Astrocyte (in vitro differentiated cells and primary cell): ENCODE measurements at regions not wholly inside any gene's neighbourhood (a gene's known extent, or its start where the extent isn't known, plus 50 kb on each side); places are given as distances from the start of the nearest gene placed in this dataset.

Source experiments
- DNase-seq: peaks from one replicate; pipeline ENCODE4 v3.0.0-alpha.2; 2010; ENCODE audit warnings: low read depth
- FAIRE-seq: peaks from 2 replicates; lab custom pipeline; 2011; peaks lifted over from hg19 to GRCh38; lab: Jason Lieb, UNC
- H2AFZ ChIP-seq: 2 replicates; pipeline ENCODE4 v1.6.0; 2012; ENCODE audit warnings: low read depth, low read length, inconsistent platforms
- H3K27ac ChIP-seq: 2 replicates; pipeline ENCODE4 v1.5.1; 2011; ENCODE audit warnings: low read depth, low read length, inconsistent platforms
- H3K27me3 ChIP-seq: 2 replicates; pipeline ENCODE4 v1.6.0; 2011; ENCODE audit warnings: low read length, inconsistent platforms; ENCODE audit not compliant: insufficient read depth
- H3K36me3 ChIP-seq: 2 replicates; pipeline ENCODE4 v1.5.1; 2011; ENCODE audit warnings: low read length, inconsistent platforms; ENCODE audit not compliant: insufficient read depth
- H3K4me1 ChIP-seq: 2 replicates; pipeline ENCODE4 v1.5.1; 2011; ENCODE audit warnings: low read length, inconsistent platforms; ENCODE audit not compliant: insufficient read depth
- H3K4me2 ChIP-seq: 2 replicates; pipeline ENCODE4 v1.6.0; 2012; ENCODE audit warnings: low read length, inconsistent platforms
- H3K4me3 ChIP-seq: 2 replicates; pipeline ENCODE4 v1.5.1; 2011; ENCODE audit warnings: low read depth, mild to moderate bottlenecking, low read length, inconsistent platforms; ENCODE audit not compliant: insufficient read depth
- H3K79me2 ChIP-seq: 2 replicates; pipeline ENCODE4 v1.6.0; 2012; ENCODE audit warnings: mild to moderate bottlenecking, low read length, inconsistent platforms; ENCODE audit not compliant: insufficient read depth
- H3K9ac ChIP-seq: 2 replicates; pipeline ENCODE4 v1.6.0; 2012; ENCODE audit warnings: mild to moderate bottlenecking, low read length, inconsistent platforms
- H3K9me3 ChIP-seq: 2 replicates; pipeline ENCODE4 v1.5.1; 2012; ENCODE audit warnings: low read depth, mild to moderate bottlenecking, low read length, inconsistent platforms; ENCODE audit not compliant: insufficient read depth
- H4K20me1 ChIP-seq: 2 replicates; pipeline ENCODE4 v1.6.0; 2012; ENCODE audit warnings: low read length, inconsistent platforms; ENCODE audit not compliant: insufficient read depth
- H3K27ac Mint-ChIP-seq: one replicate; pipeline ENCODE4 v1.8.0; 2021; ENCODE audit warnings: mild to moderate bottlenecking, mixed read lengths; ENCODE audit not compliant: unreplicated experiment
- H3K27me3 Mint-ChIP-seq: one replicate; pipeline ENCODE4 v1.8.0; 2021; ENCODE audit warnings: low read depth, mixed read lengths; ENCODE audit not compliant: unreplicated experiment
- H3K36me3 Mint-ChIP-seq: one replicate; pipeline ENCODE4 v1.8.0; 2021; ENCODE audit warnings: low read depth, mixed read lengths; ENCODE audit not compliant: unreplicated experiment
- H3K4me1 Mint-ChIP-seq: one replicate; pipeline ENCODE4 v1.8.0; 2021; ENCODE audit warnings: low read depth, mixed read lengths; ENCODE audit not compliant: unreplicated experiment
- H3K4me3 Mint-ChIP-seq: one replicate; pipeline ENCODE4 v1.8.0; 2021; ENCODE audit warnings: mild to moderate bottlenecking, moderate library complexity, mixed read lengths; ENCODE audit not compliant: unreplicated experiment
- H3K9me3 Mint-ChIP-seq: one replicate; pipeline ENCODE4 v1.8.0; 2021; ENCODE audit warnings: mild to moderate bottlenecking, mixed read lengths; ENCODE audit not compliant: unreplicated experiment
- CTCF ChIP-seq: IDR thresholded peaks from 2 replicates; pipeline ENCODE4 v1.5.1; 2011; ENCODE audit warnings: low read depth, mild to moderate bottlenecking, inconsistent platforms, low read length, moderate library complexity; ENCODE audit not compliant: insufficient read depth
- EZH2 ChIP-seq: IDR thresholded peaks from 2 replicates; pipeline ENCODE4 v1.6.1; 2012; ENCODE audit warnings: mild to moderate bottlenecking, low read length, inconsistent platforms; ENCODE audit not compliant: insufficient read depth

GRCh38 chr2:58667137-58667774 lies 426.1 kb upstream of the FANCL start:
- no peak overlapping the region for H2AFZ ChIP-seq
- H3K4me3 ChIP-seq, result no peak overlapping the region
- H4K20me1 ChIP-seq, result no peaks in the 10 kb centered on the region
- no peaks in the 10 kb centered on the region for H3K36me3 Mint-ChIP-seq
- DNase-seq (no peak), FAIRE-seq (no peak)
- no peaks in the 10 kb centered on the region for H3K9me3 ChIP-seq
- no peaks in the 10 kb centered on the region for H3K9me3 Mint-ChIP-seq
- H3K27me3 Mint-ChIP-seq, result no peaks in the 10 kb centered on the region
- no peaks in the 10 kb centered on the region for H3K27me3 ChIP-seq
- H3K4me1 Mint-ChIP-seq, result peaks cover 5% of the 10 kb centered on the region
- H3K27ac ChIP-seq, result no peak overlapping the region
- H3K27ac Mint-ChIP-seq, result no peak overlapping the region
- H3K4me3 Mint-ChIP-seq, result no peak overlapping the region
- H3K36me3 ChIP-seq, result no peaks in the 10 kb centered on the region
- no peaks in the 10 kb centered on the region for H3K4me1 ChIP-seq
- H3K79me2 ChIP-seq, result no peaks in the 10 kb centered on the region
- H3K4me2 ChIP-seq, result no peak overlapping the region
- TF ChIP-seq CTCF, result no peak
- TF ChIP-seq EZH2, result no peak
- no peak overlapping the region for H3K9ac ChIP-seq

GRCh38 chr2:58666323-58666970 lies 425.3 kb upstream of the FANCL start:
- no peak overlapping the region for H3K27ac Mint-ChIP-seq
- no peak overlapping the region for H3K9ac ChIP-seq
- no peak for TF ChIP-seq EZH2
- TF ChIP-seq CTCF, result no peak

GRCh38 chr2:58665154-58665553 lies 424.0 kb upstream of the FANCL start:
- H4K20me1 ChIP-seq, result no peaks in the 10 kb centered on the region
- no peak overlapping the region for H3K9ac ChIP-seq
- H3K27me3 Mint-ChIP-seq, result no peaks in the 10 kb centered on the region
- H3K27ac ChIP-seq, result no peak overlapping the region
- no peak overlapping the region for H3K4me3 Mint-ChIP-seq
- no peak overlapping the region for H3K4me2 ChIP-seq
- no peaks in the 10 kb centered on the region for H3K9me3 ChIP-seq
- H3K79me2 ChIP-seq, result no peaks in the 10 kb centered on the region
- H3K27ac Mint-ChIP-seq, result no peak overlapping the region
- H3K36me3 ChIP-seq, result no peaks in the 10 kb centered on the region
- no peak for TF ChIP-seq EZH2
- no peak for TF ChIP-seq CTCF
- H2AFZ ChIP-seq, result no peak overlapping the region
- DNase-seq (no peak), FAIRE-seq (no peak)
- H3K27me3 ChIP-seq, result no peaks in the 10 kb centered on the region
- no peak overlapping the region for H3K4me3 ChIP-seq
- H3K36me3 Mint-ChIP-seq, result no peaks in the 10 kb centered on the region
- no peaks in the 10 kb centered on the region for H3K9me3 Mint-ChIP-seq
- no peaks in the 10 kb centered on the region for H3K4me1 ChIP-seq
- peaks cover 7% of the 10 kb centered on the region for H3K4me1 Mint-ChIP-seq

More at GRCh38 chr2:58666323-58666970, 425.3 kb upstream of the FANCL start:
- no peak overlapping the region for H2AFZ ChIP-seq
- H3K4me3 ChIP-seq, result no peak overlapping the region
- peaks cover 5% of the 10 kb centered on the region for H3K4me1 Mint-ChIP-seq
- H3K79me2 ChIP-seq, result no peaks in the 10 kb centered on the region
- no peak overlapping the region for H3K4me2 ChIP-seq
- no peak overlapping the region for H3K4me3 Mint-ChIP-seq
- H3K4me1 ChIP-seq, result no peaks in the 10 kb centered on the region
- H3K36me3 ChIP-seq, result no peaks in the 10 kb centered on the region
- DNase-seq (no peak), FAIRE-seq (no peak)
- H3K9me3 ChIP-seq, result no peaks in the 10 kb centered on the region
- H3K27ac ChIP-seq, result no peak overlapping the region
- no peaks in the 10 kb centered on the region for H3K36me3 Mint-ChIP-seq
- H4K20me1 ChIP-seq, result no peaks in the 10 kb centered on the region
- H3K27me3 ChIP-seq, result no peaks in the 10 kb centered on the region
- H3K9me3 Mint-ChIP-seq, result no peaks in the 10 kb centered on the region
- no peaks in the 10 kb centered on the region for H3K27me3 Mint-ChIP-seq
